GM12878 (cell line): ENCODE measurements at regions not wholly inside any gene's neighbourhood (a gene's known extent, or its start where the extent isn't known, plus 50 kb on each side); places are given as distances from the start of the nearest gene placed in this dataset.

ENCODE experiments used
- CBX5 ChIP-seq: sonication (generic); IDR thresholded peaks from 2 replicates; pipeline ENCODE4 v1.6.1; 2016; ENCODE audit warnings: low read depth, moderate library complexity, mild to moderate bottlenecking, inconsistent platforms
- CTCF ChIP-seq, 3 experiments: IDR thresholded peaks in 2 of 3; conservative IDR thresholded peaks in 1 of 3; 2 replicates each; pipeline ENCODE4 v1.5.1; 2011; ENCODE audit warnings: low read depth in 3 of 3, low read length in 3 of 3, mild to moderate bottlenecking in 3 of 3, control low read depth in 2 of 3, moderate library complexity in 2 of 3, inconsistent platforms in 1 of 3, mixed read lengths in 1 of 3; ENCODE audit not compliant: control insufficient read depth in 2 of 3, insufficient read depth in 1 of 3; ENCODE audit errors: extremely low read depth in 1 of 3
- TF ChIP-seq, protein P1 (sequence below): IDR thresholded peaks from 2 replicates; pipeline ENCODE4 v1.6.1; 2011; ENCODE audit warnings: borderline replicate concordance, low read depth, mild to moderate bottlenecking, moderate library complexity, low read length; ENCODE audit not compliant: insufficient read depth, poor library complexity, severe bottlenecking
- TF ChIP-seq, protein P2 (sequence below): IDR thresholded peaks from 2 replicates; pipeline ENCODE4 v1.6.1; 2011; ENCODE audit warnings: low read depth, mild to moderate bottlenecking, low read length, moderate library complexity, borderline replicate concordance; ENCODE audit errors: extremely low read depth

GRCh38 chr4:66225539-66225938 lies 555.2 kb upstream of the EPHA5 start:
- TF ChIP-seq, protein P1, sequence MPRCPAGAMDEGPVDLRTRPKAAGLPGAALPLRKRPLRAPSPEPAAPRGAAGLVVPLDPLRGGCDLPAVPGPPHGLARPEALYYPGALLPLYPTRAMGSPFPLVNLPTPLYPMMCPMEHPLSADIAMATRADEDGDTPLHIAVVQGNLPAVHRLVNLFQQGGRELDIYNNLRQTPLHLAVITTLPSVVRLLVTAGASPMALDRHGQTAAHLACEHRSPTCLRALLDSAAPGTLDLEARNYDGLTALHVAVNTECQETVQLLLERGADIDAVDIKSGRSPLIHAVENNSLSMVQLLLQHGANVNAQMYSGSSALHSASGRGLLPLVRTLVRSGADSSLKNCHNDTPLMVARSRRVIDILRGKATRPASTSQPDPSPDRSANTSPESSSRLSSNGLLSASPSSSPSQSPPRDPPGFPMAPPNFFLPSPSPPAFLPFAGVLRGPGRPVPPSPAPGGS: no peak
- TF ChIP-seq CTCF (IDR thresholded peaks at IDR 0.05 in 2 of 3, conservative IDR thresholded peaks at IDR 0.05 in 1 of 3; ENCODE audit: control insufficient read depth in 2 of 3, extremely low read depth in 1 of 3, insufficient read depth in 1 of 3, low read depth in 3 of 3, low read length in 3 of 3): no peak
- TF ChIP-seq CBX5: no peak
- TF ChIP-seq, protein P2, sequence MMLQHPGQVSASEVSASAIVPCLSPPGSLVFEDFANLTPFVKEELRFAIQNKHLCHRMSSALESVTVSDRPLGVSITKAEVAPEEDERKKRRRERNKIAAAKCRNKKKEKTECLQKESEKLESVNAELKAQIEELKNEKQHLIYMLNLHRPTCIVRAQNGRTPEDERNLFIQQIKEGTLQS: no peak
